ENCODE measurements at regions not wholly inside any gene's neighbourhood (a gene's known extent, or its start where the extent isn't known, plus 50 kb on each side); places are given as distances from the start of the nearest gene placed in this dataset.

DNA sequence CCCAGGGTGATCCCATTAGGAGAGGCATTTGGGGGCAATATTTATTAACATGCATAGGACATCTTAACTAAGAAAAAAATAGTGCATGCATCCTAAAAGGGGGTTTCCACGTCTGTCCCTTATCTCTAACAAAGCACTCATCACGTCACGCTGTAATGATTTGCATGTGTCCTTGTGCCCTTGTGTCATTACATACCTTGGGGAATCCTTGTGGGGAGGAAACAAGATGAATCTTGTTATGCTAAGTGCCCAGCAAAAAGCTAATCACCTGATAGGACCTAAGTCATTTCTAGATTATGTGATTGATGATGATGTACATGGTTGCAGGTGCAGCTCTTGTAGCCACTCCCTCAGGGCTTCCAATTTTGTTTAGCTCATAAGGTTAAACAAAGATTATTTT, 250.9 kb downstream of the FBXO15 start:
- 45 to 47% methylated on average over 3 of the region's 3 CpGs for WGBS, 2 donors
- intact Hi-C loops (cut with DNase I) = no loop called here
- Histone ChIP-seq H3K4me1 (no peaks in the 10 kb centered on the region), H3K27me3 (no peaks in the 10 kb centered on the region), H3K9me3 (no peaks in the 10 kb centered on the region), H3K36me3 (no peaks in the 10 kb centered on the region), H3K4me3 (no peak overlapping the region), H3K27ac (no peak overlapping the region)
- DNase-seq = no peak
- TF ChIP-seq, protein P1, sequence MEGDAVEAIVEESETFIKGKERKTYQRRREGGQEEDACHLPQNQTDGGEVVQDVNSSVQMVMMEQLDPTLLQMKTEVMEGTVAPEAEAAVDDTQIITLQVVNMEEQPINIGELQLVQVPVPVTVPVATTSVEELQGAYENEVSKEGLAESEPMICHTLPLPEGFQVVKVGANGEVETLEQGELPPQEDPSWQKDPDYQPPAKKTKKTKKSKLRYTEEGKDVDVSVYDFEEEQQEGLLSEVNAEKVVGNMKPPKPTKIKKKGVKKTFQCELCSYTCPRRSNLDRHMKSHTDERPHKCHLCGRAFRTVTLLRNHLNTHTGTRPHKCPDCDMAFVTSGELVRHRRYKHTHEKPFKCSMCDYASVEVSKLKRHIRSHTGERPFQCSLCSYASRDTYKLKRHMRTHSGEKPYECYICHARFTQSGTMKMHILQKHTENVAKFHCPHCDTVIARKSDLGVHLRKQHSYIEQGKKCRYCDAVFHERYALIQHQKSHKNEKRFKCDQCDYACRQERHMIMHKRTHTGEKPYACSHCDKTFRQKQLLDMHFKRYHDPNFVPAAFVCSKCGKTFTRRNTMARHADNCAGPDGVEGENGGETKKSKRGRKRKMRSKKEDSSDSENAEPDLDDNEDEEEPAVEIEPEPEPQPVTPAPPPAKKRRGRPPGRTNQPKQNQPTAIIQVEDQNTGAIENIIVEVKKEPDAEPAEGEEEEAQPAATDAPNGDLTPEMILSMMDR (IDR thresholded peaks at IDR 0.05) = no peak
- TF ChIP-seq POLR2AphosphoS5 (IDR thresholded peaks at IDR 0.05) = no peak
- no peak for TF ChIP-seq EP300 (IDR thresholded peaks at IDR 0.05)
- TF ChIP-seq POLR2A (IDR thresholded peaks at IDR 0.05) = no peak

DNA sequence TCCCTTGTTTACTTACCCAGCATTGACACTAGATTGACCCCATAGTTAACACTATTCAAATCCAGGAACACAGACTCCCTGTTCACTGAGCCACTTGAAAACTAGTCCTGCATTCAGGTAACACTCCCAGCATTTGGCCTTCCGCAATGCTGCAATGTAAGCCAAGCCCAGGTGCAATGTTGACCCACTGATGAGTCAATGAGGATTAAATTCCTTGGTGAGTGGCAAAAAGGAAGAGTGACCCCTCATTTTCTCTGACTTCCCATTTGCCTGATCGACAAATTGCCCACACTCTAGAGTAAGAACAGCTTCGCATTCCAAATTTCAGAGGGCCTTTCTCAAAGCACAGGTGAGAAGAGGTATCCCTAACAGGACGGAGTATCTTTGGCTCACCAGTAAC, 251.9 kb downstream of the FBXO15 start:
- WGBS, 2 donors = 49 to 54% methylated on average over 4 of the region's 4 CpGs
- Histone ChIP-seq H3K4me3 (no peak overlapping the region), H3K4me1 (no peaks in the 10 kb centered on the region), H3K9me3 (no peaks in the 10 kb centered on the region), H3K27ac (no peak overlapping the region), H3K36me3 (no peaks in the 10 kb centered on the region), H3K27me3 (no peaks in the 10 kb centered on the region)
- intact Hi-C loops (cut with DNase I) = no loop called here
- TF ChIP-seq POLR2AphosphoS5 (IDR thresholded peaks at IDR 0.05) (no peak), POLR2A (IDR thresholded peaks at IDR 0.05) (no peak), EP300 (IDR thresholded peaks at IDR 0.05) (no peak)
- TF ChIP-seq, protein P1 (IDR thresholded peaks at IDR 0.05) = no peak
- no peak for DNase-seq

DNA sequence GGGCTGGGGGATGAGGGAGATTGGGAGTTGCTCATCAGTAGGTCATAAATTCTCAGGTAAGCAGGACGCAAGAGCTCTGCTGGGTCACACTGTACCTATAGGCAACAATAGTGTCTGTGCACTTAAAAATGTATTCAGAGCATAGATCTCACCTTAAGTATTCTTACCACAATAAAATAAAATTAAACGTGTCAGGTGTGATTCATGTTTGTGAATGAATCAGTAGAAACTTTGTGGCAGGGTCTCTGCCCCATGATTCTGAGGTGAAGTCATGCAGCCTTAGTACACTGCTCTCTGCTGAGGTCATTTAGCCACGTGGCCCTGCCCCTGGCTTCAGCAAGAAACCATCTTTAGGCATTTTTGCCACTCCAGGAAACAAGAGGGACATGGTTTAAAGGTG, 253.8 kb downstream of the FBXO15 start:
- TF ChIP-seq EP300 (IDR thresholded peaks at IDR 0.05) (no peak), POLR2A (IDR thresholded peaks at IDR 0.05) (no peak), POLR2AphosphoS5 (IDR thresholded peaks at IDR 0.05) (no peak)
- TF ChIP-seq, protein P1 (IDR thresholded peaks at IDR 0.05) = no peak
- intact Hi-C loops (cut with DNase I) = no loop called here
- DNase-seq = no peak
- Histone ChIP-seq H3K4me1 (no peaks in the 10 kb centered on the region), H3K9me3 (no peaks in the 10 kb centered on the region), H3K4me3 (no peak overlapping the region), H3K36me3 (no peaks in the 10 kb centered on the region), H3K27ac (no peak overlapping the region), H3K27me3 (no peaks in the 10 kb centered on the region)
- 50 to 71% methylated on average over 3 of the region's 3 CpGs for WGBS, 2 donors

DNA sequence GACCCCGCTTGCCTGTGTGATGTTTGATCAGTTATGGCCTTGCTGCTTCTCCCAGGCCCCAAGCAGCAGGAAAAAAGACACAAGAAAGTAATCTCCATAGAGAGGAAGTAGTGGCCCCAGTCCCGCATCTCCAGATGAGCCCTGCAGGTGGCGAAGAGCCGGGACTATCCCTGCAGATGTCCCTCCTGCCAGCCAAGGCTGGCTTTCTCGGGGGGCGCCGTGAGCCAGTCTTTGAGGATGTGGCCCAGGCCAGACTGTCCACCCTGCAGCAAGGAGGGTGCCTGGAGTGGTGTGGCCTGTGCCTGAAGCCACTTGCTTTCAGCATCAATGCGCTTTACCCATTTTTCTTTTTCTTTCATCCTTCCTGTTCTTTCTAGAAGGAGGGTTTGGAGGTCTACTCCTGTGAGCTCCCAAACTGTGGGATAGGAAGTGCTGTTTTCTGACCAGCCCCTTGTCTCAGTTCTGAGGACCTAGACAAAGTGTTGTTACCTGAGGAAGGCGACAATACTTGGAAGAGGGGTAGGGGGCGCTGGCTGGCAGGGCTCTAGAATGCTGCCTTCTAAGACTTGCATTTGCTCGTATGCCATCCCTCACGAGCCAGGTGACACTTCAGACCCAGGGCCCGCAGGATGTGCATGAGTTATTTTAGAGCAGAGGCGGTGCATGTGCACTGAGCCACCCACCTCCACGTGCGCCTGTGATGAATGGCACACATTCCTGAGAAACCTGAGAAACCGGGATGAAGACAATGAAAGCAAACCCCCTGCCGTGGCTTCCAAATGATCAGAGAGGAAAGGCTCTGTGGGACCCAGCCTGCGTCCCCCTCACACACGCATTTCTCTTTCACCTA, 255.8 kb downstream of the FBXO15 start:
- no peak for DNase-seq

More for the DNA sequence above, 255.8 kb downstream of the FBXO15 start:
- WGBS, 2 donors = 58 to 59% methylated on average over 20 of the region's 20 CpGs
- Histone ChIP-seq H3K27me3 (no peaks in the 10 kb centered on the region), H3K4me1 (no peaks in the 10 kb centered on the region), H3K36me3 (no peaks in the 10 kb centered on the region), H3K9me3 (no peaks in the 10 kb centered on the region), H3K4me3 (no peak overlapping the region), H3K27ac (no peak overlapping the region)
- intact Hi-C loops (cut with DNase I) = no loop called here
- TF ChIP-seq POLR2AphosphoS5 (IDR thresholded peaks at IDR 0.05) = no peak
- TF ChIP-seq EP300 (IDR thresholded peaks at IDR 0.05) = no peak
- TF ChIP-seq, protein P1 (IDR thresholded peaks at IDR 0.05) = no peak
- no peak for TF ChIP-seq POLR2A (IDR thresholded peaks at IDR 0.05)
